H1 (cell line): ENCODE measurements at regions not wholly inside any gene's neighbourhood (a gene's known extent, or its start where the extent isn't known, plus 50 kb on each side); places are given as distances from the start of the nearest gene placed in this dataset.
A peak's percentile ranks its signal among the peaks of the same experiment; 100 is the strongest.

Experiments
- CTCF ChIA-PET: fragments of 300-600 bp; sonication (Branson Sonifier 250); formaldehyde crosslinking; loops from one replicate; lab custom pipeline; 2021; ENCODE audit not compliant: partially characterized antibody; lab: Charles Lee
- POLR2A ChIA-PET: fragments of 300-600 bp; sonication (Branson Sonifier 250); formaldehyde crosslinking; loops from one replicate; lab custom pipeline; 2021; ENCODE audit warnings: inconsistent platforms; ENCODE audit not compliant: partially characterized antibody; lab: Charles Lee
- DNase-seq, 2 experiments: peaks; one replicate each; pipeline versions ENCODE4 v3.0.0 to v3.0.0-alpha.2; 2010 to 2022; ENCODE audit warnings: low spot score in 2 of 2, low read depth in 1 of 2, mixed read lengths in 1 of 2
- FAIRE-seq: peaks from 2 replicates; lab custom pipeline; 2011; peaks lifted over from hg19 to GRCh38; lab: Jason Lieb, UNC
- H2AFZ ChIP-seq: 2 replicates; pipeline ENCODE4 v1.8.1; 2012; ENCODE audit warnings: low read length, inconsistent platforms
- H2AK5ac ChIP-seq: 2 replicates; pipeline ENCODE4 v1.6.1; 2013; ENCODE audit warnings: low read depth, low read length
- H2BK120ac ChIP-seq: replicated peaks from 2 replicates; pipeline ENCODE3; 2013; ENCODE audit warnings: low read depth, low read length, inconsistent platforms
- H2BK12ac ChIP-seq: 2 replicates; pipeline ENCODE4 v1.6.1; 2013; ENCODE audit warnings: low read depth, low read length
- H2BK15ac ChIP-seq: 2 replicates; pipeline ENCODE4 v1.6.1; 2013; ENCODE audit warnings: low read length
- H2BK20ac ChIP-seq: 2 replicates; pipeline ENCODE4 v1.6.1; 2013; ENCODE audit warnings: low read length
- H2BK5ac ChIP-seq: 2 replicates; pipeline ENCODE4 v1.6.1; 2013; ENCODE audit warnings: low read depth, low read length
- H3K14ac ChIP-seq: 2 replicates; pipeline ENCODE4 v1.6.1; 2013; ENCODE audit warnings: inconsistent platforms; ENCODE audit not compliant: insufficient read length
- H3K18ac ChIP-seq: 2 replicates; pipeline ENCODE4 v1.6.1; 2013; ENCODE audit warnings: low read length; ENCODE audit errors: extremely low read depth
- H3K23ac ChIP-seq: 2 replicates; pipeline ENCODE4 v1.6.1; 2013; ENCODE audit warnings: inconsistent platforms; ENCODE audit not compliant: insufficient read length
- H3K23me2 ChIP-seq: 2 replicates; pipeline ENCODE4 v1.6.1; 2013; ENCODE audit warnings: low read depth, low read length
- H3K27ac ChIP-seq: 2 replicates; pipeline ENCODE4 v1.6.1; 2011; ENCODE audit warnings: low read depth, low read length, inconsistent platforms
- H3K27me3 ChIP-seq, 4 experiments: replicated peaks in 1 of 4; 1 replicate in 1 of 4; 2 replicates in 3 of 4; pipeline versions ENCODE4 v1.6.1 to v1.8.1; 2011 to 2013; ENCODE audit warnings: low read length in 3 of 4, mild to moderate bottlenecking in 3 of 4, inconsistent platforms in 2 of 4, mixed read lengths in 2 of 4, moderate library complexity in 1 of 4; ENCODE audit not compliant: control insufficient read depth in 3 of 4, insufficient read depth in 3 of 4; ENCODE audit errors: extremely low read depth in 1 of 4
- H3K36me3 ChIP-seq, 4 experiments: 2 replicates each; pipeline versions ENCODE4 v1.6.1 to v1.8.1; 2011 to 2013; ENCODE audit warnings: mild to moderate bottlenecking in 4 of 4, low read length in 3 of 4, moderate library complexity in 2 of 4, control low read depth in 1 of 4, inconsistent platforms in 1 of 4; ENCODE audit not compliant: insufficient read depth in 4 of 4, control insufficient read depth in 2 of 4
- H3K4ac ChIP-seq: replicated peaks from 2 replicates; pipeline ENCODE3; 2013; ENCODE audit warnings: low read length, low read depth, mixed read lengths, inconsistent platforms; ENCODE audit not compliant: insufficient read length
- H3K4me1 ChIP-seq, 4 experiments: replicated peaks in 1 of 4; 1 replicate in 1 of 4; 2 replicates in 3 of 4; pipeline versions ENCODE4 v1.6.1 to v1.8.1; 2011 to 2013; ENCODE audit warnings: low read length in 3 of 4, inconsistent platforms in 2 of 4, mixed read lengths in 1 of 4; ENCODE audit not compliant: insufficient read depth in 4 of 4, control insufficient read depth in 3 of 4
- H3K4me2 ChIP-seq, 2 experiments: 2 replicates each; pipeline versions ENCODE4 v1.6.1 to v1.8.1; 2011 to 2013; ENCODE audit warnings: low read depth in 2 of 2, low read length in 2 of 2, control low read depth in 1 of 2, inconsistent platforms in 1 of 2, mild to moderate bottlenecking in 1 of 2; ENCODE audit not compliant: insufficient read depth in 1 of 2
- H3K4me3 ChIP-seq, 4 experiments: fragments of 200-600, 300-600 bp in 1 of 4; sonication (generic), shearing (Covaris generic), sonication (Bioruptor Twin) in 1 of 4; 2 replicates each; pipeline versions ENCODE4 v1.5.1 to v1.8.1; 2011 to 2016; ENCODE audit warnings: low read length in 4 of 4, low read depth in 3 of 4, control low read depth in 2 of 4, inconsistent platforms in 2 of 4, mild to moderate bottlenecking in 2 of 4, mixed read lengths in 1 of 4, moderate library complexity in 1 of 4; ENCODE audit not compliant: insufficient read depth in 2 of 4; ENCODE audit errors: extremely low read depth in 1 of 4
- H3K56ac ChIP-seq: replicated peaks from 2 replicates; pipeline ENCODE3; 2013; ENCODE audit warnings: low read depth, mild to moderate bottlenecking, mixed read lengths, low read length, inconsistent platforms; ENCODE audit not compliant: insufficient read length
- H3K79me1 ChIP-seq: 2 replicates; pipeline ENCODE4 v1.6.1; 2013; ENCODE audit warnings: low read depth, low read length, control low read depth
- H3K79me2 ChIP-seq, 2 experiments: 2 replicates each; pipeline versions ENCODE4 v1.6.1 to v1.8.1; 2012 to 2013; ENCODE audit warnings: low read length in 2 of 2, mild to moderate bottlenecking in 2 of 2, inconsistent platforms in 1 of 2; ENCODE audit not compliant: insufficient read depth in 2 of 2, control insufficient read depth in 1 of 2
- H3K9ac ChIP-seq, 4 experiments: replicated peaks in 1 of 4; 1 replicate in 1 of 4; 2 replicates in 3 of 4; pipeline versions ENCODE4 v1.6.1 to v1.8.1; 2011 to 2013; ENCODE audit warnings: low read depth in 3 of 4, low read length in 3 of 4, control low read depth in 2 of 4, mild to moderate bottlenecking in 2 of 4, moderate library complexity in 2 of 4, inconsistent platforms in 1 of 4; ENCODE audit errors: extremely low read depth in 1 of 4
- H3K9me3 ChIP-seq, 2 experiments: 2 replicates each; pipeline versions ENCODE4 v1.6.1 to v1.8.1; 2012 to 2013; ENCODE audit warnings: mild to moderate bottlenecking in 2 of 2, moderate library complexity in 2 of 2, control low read depth in 1 of 2, inconsistent platforms in 1 of 2, low read depth in 1 of 2, low read length in 1 of 2, mixed read lengths in 1 of 2; ENCODE audit not compliant: insufficient read depth in 2 of 2
- H4K20me1 ChIP-seq, 2 experiments: replicated peaks in 1 of 2; 2 replicates each; pipeline versions ENCODE3 to v1.8.1; 2011 to 2013; ENCODE audit warnings: inconsistent platforms in 2 of 2, low read length in 2 of 2, mild to moderate bottlenecking in 1 of 2; ENCODE audit not compliant: insufficient read depth in 2 of 2, control insufficient read depth in 1 of 2
- H4K5ac ChIP-seq: 2 replicates; pipeline ENCODE4 v1.6.1; 2013; ENCODE audit warnings: low read length, low read depth, mixed read lengths, inconsistent platforms; ENCODE audit not compliant: insufficient read length
- H4K8ac ChIP-seq: 2 replicates; pipeline ENCODE4 v1.8.0; 2013; ENCODE audit warnings: mild to moderate bottlenecking, moderate library complexity, low read length, inconsistent platforms; ENCODE audit not compliant: insufficient read depth; ENCODE audit errors: extremely low read depth
- H4K91ac ChIP-seq: replicated peaks from 2 replicates; pipeline ENCODE3; 2013; ENCODE audit warnings: low read length, mixed read lengths, inconsistent platforms; ENCODE audit not compliant: insufficient read length
- BACH1 ChIP-seq: IDR thresholded peaks from 2 replicates; pipeline ENCODE4 v1.6.1; 2012; ENCODE audit warnings: low read length, improper control_type of control experiment
- CBX8 ChIP-seq: fragments of 300-800, 300-1000 bp; sonication (generic); IDR thresholded peaks from 2 replicates; pipeline ENCODE4 v1.7.1; 2016; ENCODE audit warnings: low read depth, low read length, borderline replicate concordance
- KDM4A ChIP-seq: IDR thresholded peaks from one replicate; pipeline ENCODE4 v1.7.1; 2012; ENCODE audit warnings: low read depth, mild to moderate bottlenecking, moderate library complexity, low read length, inconsistent platforms; ENCODE audit not compliant: severe bottlenecking
- KDM5A ChIP-seq: fragments of 200-600 bp; IDR thresholded peaks from 2 replicates; pipeline ENCODE4 v1.7.1; 2012; ENCODE audit warnings: mild to moderate bottlenecking, low read length, inconsistent platforms, mixed read lengths
- NRF1 ChIP-seq: IDR thresholded peaks from 2 replicates; pipeline ENCODE4 v1.6.1; 2011; ENCODE audit warnings: mild to moderate bottlenecking, low read depth, low read length, improper control_type of control experiment
- POLR2AphosphoS5 ChIP-seq: IDR thresholded peaks from 2 replicates; pipeline ENCODE4 v1.6.1; 2011; ENCODE audit warnings: low read depth, low read length
- POU5F1 ChIP-seq: IDR thresholded peaks from 2 replicates; pipeline ENCODE4 v1.6.1; 2011; ENCODE audit warnings: low read depth, mild to moderate bottlenecking, low read length, moderate library complexity
- SIX5 ChIP-seq: IDR thresholded peaks from 2 replicates; pipeline ENCODE4 v1.6.1; 2011; ENCODE audit warnings: mild to moderate bottlenecking, low read depth, low read length
- SP4 ChIP-seq: IDR thresholded peaks from 2 replicates; pipeline ENCODE4 v1.6.1; 2012; ENCODE audit warnings: low read length, inconsistent platforms
- SRF ChIP-seq: IDR thresholded peaks from 2 replicates; pipeline ENCODE4 v1.6.1; 2011; ENCODE audit warnings: mild to moderate bottlenecking, low read depth, low read length, moderate library complexity
- WGBS, 2 experiments: shearing (Covaris generic) in 1 of 2; methylation state at CpG; one replicate each; pipeline versions ENCODE4 v1.1.6 to v1.1.7; 2013 to 2015; ENCODE audit warnings: low lambda C conversion rate in 2 of 2, mixed read lengths in 2 of 2, inconsistent platforms in 1 of 2, low coverage in 1 of 2, missing lambda C conversion rate in 1 of 2; ENCODE audit not compliant: insufficient replicate concordance in 2 of 2, insufficient coverage in 1 of 2, insufficient read length in 1 of 2; ENCODE audit errors: extremely low coverage in 1 of 2, missing lambda C conversion rate in 1 of 2; 5-methylcytosine and 5-hydroxymethylcytosine counted together
- TF ChIP-seq, protein P1 (sequence below), 3 experiments: IDR thresholded peaks; 1 replicate in 2 of 3; 2 replicates in 1 of 3; pipeline versions ENCODE4 v1.5.1 to v1.6.1; 2011; ENCODE audit warnings: low read length in 3 of 3, mild to moderate bottlenecking in 3 of 3, inconsistent platforms in 2 of 3, low read depth in 1 of 3, moderate library complexity in 1 of 3; ENCODE audit not compliant: insufficient read depth in 1 of 3; ENCODE audit errors: control extremely low read depth in 1 of 3

DNA sequence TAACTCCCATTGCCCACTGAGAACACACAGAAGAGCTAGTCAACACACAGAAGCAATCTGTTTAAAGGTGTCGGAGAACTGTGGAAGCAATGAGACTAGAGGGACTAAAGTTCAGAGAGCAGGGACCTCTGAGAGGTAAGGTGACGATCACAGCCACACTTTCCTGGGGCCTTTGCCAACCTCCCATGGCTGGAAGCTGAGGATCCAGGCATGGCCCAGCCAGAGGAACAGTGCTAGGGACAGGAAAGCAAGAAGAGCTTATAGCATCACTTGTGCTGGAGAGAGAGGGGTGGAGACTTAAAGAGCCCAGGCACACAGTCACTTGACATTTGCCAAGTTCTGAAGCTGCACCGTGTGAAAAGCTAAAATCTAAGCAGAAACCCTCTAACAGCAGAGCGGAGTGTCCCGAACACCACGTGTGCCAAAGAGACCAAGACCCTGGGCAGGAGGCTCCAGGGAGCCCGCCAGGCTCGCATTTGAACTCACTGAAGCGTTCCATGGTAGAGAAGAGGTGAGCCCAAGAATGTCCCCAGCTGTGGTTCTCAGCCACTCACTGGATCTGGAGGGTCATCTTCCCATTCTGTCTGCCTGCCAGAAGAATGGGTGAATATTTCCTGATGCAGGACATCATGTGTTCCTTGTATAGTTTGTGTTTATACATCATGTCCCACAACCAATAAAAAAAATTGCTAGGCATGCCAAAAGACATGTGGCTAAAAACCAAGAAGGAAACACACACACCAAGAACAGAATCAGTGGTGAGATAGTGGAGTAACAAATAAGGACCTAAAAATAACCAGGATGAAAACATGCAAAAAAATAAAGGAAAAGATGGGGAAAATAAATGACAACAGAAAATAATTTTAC, 174.0 kb upstream of the C14orf180 start:
- Histone ChIP-seq H3K9ac (no peak overlapping the region), H3K9me3 (peaks cover 4 to 6% of the 10 kb centered on the region in 2 experiments; a peak in 2 of 4 replicates), H3K14ac (no peak overlapping the region), H2BK5ac (no peak overlapping the region), H2BK20ac (no peak overlapping the region), H3K4ac (no peak overlapping the region), H2AFZ (no peak overlapping the region), H3K4me3 (no peak overlapping the region), H4K5ac (no peak overlapping the region), H3K4me2 (no peak overlapping the region), H3K27me3 (no peaks in the 10 kb centered on the region), H3K18ac (peak overlapping the region; percentile 34; the same call in 1 of the 2 replicates), H3K36me3 (no peaks in the 10 kb centered on the region), H3K27ac (no peak overlapping the region), H2BK12ac (no peak overlapping the region), H2BK120ac (no peak overlapping the region), H3K23ac (no peak overlapping the region), H3K79me1 (no peaks in the 10 kb centered on the region), H4K8ac (no peak overlapping the region), H2AK5ac (no peak overlapping the region), H3K79me2 (no peaks in the 10 kb centered on the region), H3K4me1 (peaks cover 0 to 11% (median 3%) of the 10 kb centered on the region in 4 experiments; a peak in 5 of 7 replicates), H3K23me2 (no peaks in the 10 kb centered on the region), H4K91ac (no peak overlapping the region), H2BK15ac (no peak overlapping the region), H3K56ac (no peak overlapping the region), H4K20me1 (no peaks in the 10 kb centered on the region)
- WGBS, 2 experiments = 90% methylated on average over 9 of the region's 9 CpGs; no CpG with 5 or more reads in 1 of the 2 experiments
- CTCF ChIA-PET = interaction anchor here (2.5 kb wide), 1 partner anchor 12 kb away, joined by 7 read pairs; no protein-coding TSS in a partner anchor
- DNase-seq (no peak), FAIRE-seq (no peak)
- POLR2A ChIA-PET = no interaction called here
- TF ChIP-seq POU5F1 (no peak), BACH1 (no peak), SP4 (no peak), SIX5 (no peak), CBX8 (no peak), KDM4A (no peak), POLR2AphosphoS5 (no peak), NRF1 (no peak), KDM5A (no peak), SRF (no peak)
- TF ChIP-seq, protein P1, sequence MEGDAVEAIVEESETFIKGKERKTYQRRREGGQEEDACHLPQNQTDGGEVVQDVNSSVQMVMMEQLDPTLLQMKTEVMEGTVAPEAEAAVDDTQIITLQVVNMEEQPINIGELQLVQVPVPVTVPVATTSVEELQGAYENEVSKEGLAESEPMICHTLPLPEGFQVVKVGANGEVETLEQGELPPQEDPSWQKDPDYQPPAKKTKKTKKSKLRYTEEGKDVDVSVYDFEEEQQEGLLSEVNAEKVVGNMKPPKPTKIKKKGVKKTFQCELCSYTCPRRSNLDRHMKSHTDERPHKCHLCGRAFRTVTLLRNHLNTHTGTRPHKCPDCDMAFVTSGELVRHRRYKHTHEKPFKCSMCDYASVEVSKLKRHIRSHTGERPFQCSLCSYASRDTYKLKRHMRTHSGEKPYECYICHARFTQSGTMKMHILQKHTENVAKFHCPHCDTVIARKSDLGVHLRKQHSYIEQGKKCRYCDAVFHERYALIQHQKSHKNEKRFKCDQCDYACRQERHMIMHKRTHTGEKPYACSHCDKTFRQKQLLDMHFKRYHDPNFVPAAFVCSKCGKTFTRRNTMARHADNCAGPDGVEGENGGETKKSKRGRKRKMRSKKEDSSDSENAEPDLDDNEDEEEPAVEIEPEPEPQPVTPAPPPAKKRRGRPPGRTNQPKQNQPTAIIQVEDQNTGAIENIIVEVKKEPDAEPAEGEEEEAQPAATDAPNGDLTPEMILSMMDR (IDR thresholded peaks at IDR 0.05; ENCODE audit: control extremely low read depth in 1 of 3, insufficient read depth in 1 of 3, low read depth in 1 of 3, low read length in 3 of 3) = no peak
